HFFc6 (cell line): ENCODE measurements at regions not wholly inside any gene's neighbourhood (a gene's known extent, or its start where the extent isn't known, plus 50 kb on each side); places are given as distances from the start of the nearest gene placed in this dataset.

Source experiments
- DNase-seq: peaks from one replicate; pipeline ENCODE4 v3.0.0-alpha.2; 2018
- H3K27ac Mint-ChIP-seq: 2 replicates; pipeline ENCODE4 v1.8.0; 2020; ENCODE audit warnings: mild to moderate bottlenecking, mixed read lengths
- H3K27me3 Mint-ChIP-seq: 2 replicates; pipeline ENCODE4 v1.8.0; 2021; ENCODE audit warnings: mild to moderate bottlenecking, moderate library complexity, mixed read lengths; ENCODE audit not compliant: insufficient read depth
- H3K36me3 Mint-ChIP-seq: 2 replicates; pipeline ENCODE4 v1.8.0; 2021; ENCODE audit warnings: low read depth, mixed read lengths
- H3K4me1 Mint-ChIP-seq: 2 replicates; pipeline ENCODE4 v1.8.0; 2020; ENCODE audit warnings: low read depth, mixed read lengths
- H3K4me3 Mint-ChIP-seq: 2 replicates; pipeline ENCODE4 v1.8.0; 2020; ENCODE audit warnings: mild to moderate bottlenecking, moderate library complexity, mixed read lengths
- H3K9me3 Mint-ChIP-seq: 2 replicates; pipeline ENCODE4 v1.8.0; 2020; ENCODE audit warnings: mild to moderate bottlenecking, mixed read lengths
- TF ChIP-seq, protein P1 (sequence below): fragments of 200-600 bp; sonication (generic); IDR thresholded peaks from 2 replicates; pipeline ENCODE4 v1.5.0; 2021; ENCODE audit warnings: antibody characterized with exemption, mild to moderate bottlenecking

DNA sequence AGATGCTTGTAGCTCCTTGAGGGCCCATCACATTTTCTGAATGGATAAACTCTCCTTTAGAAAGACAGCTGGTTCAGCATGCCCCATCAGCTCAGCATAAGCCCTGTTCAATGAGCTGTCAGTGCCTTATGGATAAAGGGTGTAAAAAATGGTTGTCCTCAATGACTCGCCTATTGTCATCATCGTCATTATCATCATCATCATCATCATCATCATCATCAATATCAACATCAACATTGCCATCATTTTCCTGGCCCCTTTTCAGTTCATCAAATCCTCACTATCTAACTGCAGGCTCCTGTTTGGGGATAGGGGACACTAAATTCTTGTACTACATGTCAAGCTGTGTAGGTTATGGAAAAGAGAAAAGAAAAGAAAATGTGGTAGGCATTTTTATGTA lies 310.7 kb upstream of the MTNR1B start:
- no peak overlapping the region for H3K4me3 Mint-ChIP-seq
- peaks cover 11% of the 10 kb centered on the region for H3K9me3 Mint-ChIP-seq
- no peaks in the 10 kb centered on the region for H3K4me1 Mint-ChIP-seq
- H3K36me3 Mint-ChIP-seq: no peaks in the 10 kb centered on the region
- H3K27ac Mint-ChIP-seq: no peak overlapping the region
- no peak for DNase-seq
- no peaks in the 10 kb centered on the region for H3K27me3 Mint-ChIP-seq
- TF ChIP-seq, protein P1, sequence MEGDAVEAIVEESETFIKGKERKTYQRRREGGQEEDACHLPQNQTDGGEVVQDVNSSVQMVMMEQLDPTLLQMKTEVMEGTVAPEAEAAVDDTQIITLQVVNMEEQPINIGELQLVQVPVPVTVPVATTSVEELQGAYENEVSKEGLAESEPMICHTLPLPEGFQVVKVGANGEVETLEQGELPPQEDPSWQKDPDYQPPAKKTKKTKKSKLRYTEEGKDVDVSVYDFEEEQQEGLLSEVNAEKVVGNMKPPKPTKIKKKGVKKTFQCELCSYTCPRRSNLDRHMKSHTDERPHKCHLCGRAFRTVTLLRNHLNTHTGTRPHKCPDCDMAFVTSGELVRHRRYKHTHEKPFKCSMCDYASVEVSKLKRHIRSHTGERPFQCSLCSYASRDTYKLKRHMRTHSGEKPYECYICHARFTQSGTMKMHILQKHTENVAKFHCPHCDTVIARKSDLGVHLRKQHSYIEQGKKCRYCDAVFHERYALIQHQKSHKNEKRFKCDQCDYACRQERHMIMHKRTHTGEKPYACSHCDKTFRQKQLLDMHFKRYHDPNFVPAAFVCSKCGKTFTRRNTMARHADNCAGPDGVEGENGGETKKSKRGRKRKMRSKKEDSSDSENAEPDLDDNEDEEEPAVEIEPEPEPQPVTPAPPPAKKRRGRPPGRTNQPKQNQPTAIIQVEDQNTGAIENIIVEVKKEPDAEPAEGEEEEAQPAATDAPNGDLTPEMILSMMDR: no peak

DNA sequence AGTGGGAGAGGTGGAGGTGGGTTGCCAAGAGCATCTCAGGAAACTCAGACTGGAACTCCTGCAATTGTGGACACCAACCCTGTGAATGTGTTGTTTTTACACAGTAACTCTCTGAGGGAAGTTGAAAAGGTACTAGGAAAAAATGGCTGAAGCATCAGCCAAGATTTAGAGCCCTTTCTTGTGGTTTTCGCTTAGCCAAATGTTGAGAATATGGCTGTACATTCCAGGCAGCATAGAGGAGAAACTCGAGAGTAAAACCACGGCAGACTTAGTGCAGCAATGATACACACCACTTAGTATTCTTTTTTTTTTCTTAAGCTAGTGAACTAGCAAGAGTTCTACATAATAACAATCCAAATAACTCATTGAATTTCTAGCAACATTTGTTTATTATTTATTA lies 309.7 kb upstream of the MTNR1B start:
- peaks cover 16% of the 10 kb centered on the region for H3K9me3 Mint-ChIP-seq
- H3K27me3 Mint-ChIP-seq: no peaks in the 10 kb centered on the region
- no peak for DNase-seq
- H3K4me3 Mint-ChIP-seq: no peak overlapping the region
- H3K36me3 Mint-ChIP-seq: no peaks in the 10 kb centered on the region
- no peaks in the 10 kb centered on the region for H3K4me1 Mint-ChIP-seq
- TF ChIP-seq, protein P1: no peak
- H3K27ac Mint-ChIP-seq: no peak overlapping the region

DNA sequence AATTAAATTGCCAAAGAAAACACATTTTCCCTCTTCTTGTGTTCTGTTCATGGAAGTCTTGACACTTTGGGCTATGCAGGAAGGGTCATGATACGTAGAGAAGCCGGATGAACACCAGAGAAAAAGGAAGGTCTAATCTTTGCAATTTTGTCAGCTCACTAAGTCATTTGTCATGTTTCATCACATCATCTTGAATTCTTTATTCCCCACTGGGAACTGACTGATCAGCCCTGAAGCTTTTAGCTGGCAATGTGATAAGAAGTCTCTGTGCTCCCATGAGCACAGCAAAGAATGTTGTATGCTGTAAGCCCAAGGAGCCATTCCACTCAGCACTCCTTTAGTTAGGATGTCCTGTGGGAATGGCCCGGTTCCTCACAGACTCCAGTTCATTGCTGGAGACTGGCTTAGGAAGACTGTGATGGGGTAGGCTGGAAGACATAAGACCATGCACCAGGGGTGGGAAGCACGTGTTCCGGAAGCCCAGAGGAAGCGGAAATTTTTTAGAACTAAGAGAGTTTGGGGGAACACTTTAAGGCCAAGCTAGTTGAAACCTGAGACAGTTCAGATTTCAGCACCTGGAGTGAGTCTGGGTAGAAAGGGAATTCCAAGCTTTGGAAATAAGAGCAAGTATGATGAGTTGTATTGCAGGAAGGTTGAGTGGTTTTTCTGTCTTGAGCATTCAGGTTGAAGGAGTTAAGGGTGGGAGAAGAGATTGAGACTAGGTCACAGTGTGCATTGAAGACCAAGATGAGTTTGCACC lies 306.7 kb upstream of the MTNR1B start:
- peaks cover 22% of the 10 kb centered on the region for H3K9me3 Mint-ChIP-seq
- H3K27ac Mint-ChIP-seq: no peak overlapping the region
- no peaks in the 10 kb centered on the region for H3K4me1 Mint-ChIP-seq
- no peak overlapping the region for H3K4me3 Mint-ChIP-seq
- H3K27me3 Mint-ChIP-seq: no peaks in the 10 kb centered on the region
- TF ChIP-seq, protein P1: no peak
- H3K36me3 Mint-ChIP-seq: no peaks in the 10 kb centered on the region
- DNase-seq: no peak

DNA sequence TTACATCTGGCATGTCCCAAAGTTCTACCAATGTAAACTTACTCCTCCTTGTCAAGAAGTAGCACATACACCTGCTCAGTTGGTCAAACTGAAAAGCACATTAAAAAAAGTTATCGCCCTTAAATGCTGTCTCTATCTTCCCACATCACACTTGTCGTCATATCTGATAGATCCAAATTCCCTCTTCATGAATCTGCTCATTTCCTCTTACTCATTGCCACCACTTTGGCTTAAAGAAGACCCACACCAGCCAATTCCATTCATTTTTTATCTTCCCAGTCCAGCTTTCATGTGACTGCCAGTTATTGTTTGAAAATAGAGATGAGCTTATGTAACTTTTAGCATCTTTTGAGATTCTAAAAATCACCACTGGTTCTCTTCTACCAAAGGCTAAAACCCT lies 305.9 kb upstream of the MTNR1B start:
- H3K4me1 Mint-ChIP-seq: no peaks in the 10 kb centered on the region
- H3K9me3 Mint-ChIP-seq: peaks cover 22% of the 10 kb centered on the region
- TF ChIP-seq, protein P1: no peak
- DNase-seq: no peak
- H3K27ac Mint-ChIP-seq: no peak overlapping the region
- no peaks in the 10 kb centered on the region for H3K27me3 Mint-ChIP-seq
- no peaks in the 10 kb centered on the region for H3K36me3 Mint-ChIP-seq
- no peak overlapping the region for H3K4me3 Mint-ChIP-seq

DNA sequence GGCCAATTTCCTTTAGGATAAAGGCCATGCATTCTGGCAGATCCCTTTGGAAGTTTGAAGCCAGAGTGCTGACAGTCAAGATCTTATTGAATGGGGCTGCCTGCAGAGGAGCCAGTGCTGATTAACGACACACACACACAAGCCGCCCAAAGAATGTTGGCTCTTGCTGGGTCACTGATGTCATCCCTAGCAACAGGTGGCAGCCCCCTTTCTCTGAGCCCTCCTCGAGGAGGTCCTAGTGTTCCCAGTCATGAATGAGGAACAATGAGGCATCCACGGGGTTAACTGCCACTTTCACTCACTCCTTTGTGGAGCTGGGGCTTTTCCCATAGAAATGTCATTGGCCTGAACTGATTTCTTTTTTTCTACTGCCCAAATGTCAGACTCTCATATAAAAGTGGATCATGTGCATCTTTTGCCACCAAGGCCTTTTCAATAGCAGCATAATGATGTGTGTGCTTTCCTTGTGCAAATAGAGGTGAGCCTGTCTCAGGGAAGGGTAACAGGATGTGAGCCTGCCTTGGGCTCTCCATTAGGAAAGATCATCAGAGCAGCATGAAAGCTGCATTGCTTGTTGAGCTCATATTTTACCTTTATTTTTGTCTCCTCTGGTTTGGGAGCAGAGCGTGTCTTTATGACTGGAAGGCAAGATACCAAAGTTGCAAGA lies 301.8 kb upstream of the MTNR1B start:
- H3K36me3 Mint-ChIP-seq: no peaks in the 10 kb centered on the region
- H3K4me1 Mint-ChIP-seq: no peaks in the 10 kb centered on the region
- DNase-seq: no peak
- H3K27ac Mint-ChIP-seq: no peak overlapping the region
- H3K9me3 Mint-ChIP-seq: peaks cover 32% of the 10 kb centered on the region
- TF ChIP-seq, protein P1: no peak
- H3K27me3 Mint-ChIP-seq: no peaks in the 10 kb centered on the region; the same call in 1 of the 2 replicates
- H3K4me3 Mint-ChIP-seq: no peak overlapping the region
